HuH-7.5 (cell line): ENCODE measurements at regions not wholly inside any gene's neighbourhood (a gene's known extent, or its start where the extent isn't known, plus 50 kb on each side); places are given as distances from the start of the nearest gene placed in this dataset.
A peak's percentile ranks its signal among the peaks of the same experiment; 100 is the strongest.

Experiments
- DNase-seq: peaks from one replicate; pipeline ENCODE4 v3.0.0; 2011; ENCODE audit warnings: low spot score

DNA sequence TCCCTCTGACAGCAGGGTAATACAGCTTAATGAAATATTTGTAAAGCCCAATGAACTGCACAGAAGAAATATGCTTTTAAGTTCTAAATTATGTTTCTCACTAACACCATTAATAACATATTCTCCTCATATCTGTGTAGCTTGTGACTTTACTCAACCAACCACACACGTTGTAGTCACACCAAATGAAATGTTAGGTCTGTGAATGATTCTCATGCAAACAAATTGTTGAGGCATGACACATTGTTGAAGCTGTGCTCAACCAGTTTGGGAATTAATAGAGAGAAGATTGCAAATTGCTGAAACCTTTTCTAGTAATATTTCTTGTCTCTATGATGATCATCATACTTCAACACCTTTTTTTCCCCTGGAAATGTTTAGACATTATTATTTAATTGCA is 645.9 kb downstream of the PCDH7 start:
- DNase-seq = no peak

DNA sequence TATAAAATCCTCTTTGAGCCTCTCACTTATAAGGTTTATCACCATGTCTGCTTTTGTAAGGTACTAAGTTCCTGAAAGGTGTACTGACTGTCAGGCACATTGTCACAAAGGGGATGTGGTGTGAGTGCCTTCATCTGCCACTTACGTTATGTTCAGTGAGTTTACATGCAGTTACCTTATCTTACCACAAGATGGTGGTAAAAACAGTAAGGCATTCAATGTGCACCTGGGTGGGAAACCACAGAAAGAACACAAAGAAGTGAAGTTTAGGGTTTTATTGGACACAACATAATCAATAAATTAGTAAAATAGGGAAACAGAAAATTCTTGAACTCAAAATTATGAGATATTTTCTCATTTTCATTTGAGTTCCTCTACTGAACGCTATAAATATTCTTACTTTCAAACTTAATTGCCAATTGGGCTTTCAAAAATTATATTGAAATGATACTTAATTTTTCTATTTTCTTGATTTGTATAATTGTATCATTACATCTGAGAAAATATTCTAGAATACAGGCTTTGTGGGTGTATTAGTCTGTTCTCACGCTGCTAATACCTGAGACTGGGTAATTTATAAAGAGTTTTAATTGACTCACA is 650.8 kb downstream of the PCDH7 start:
- peak; percentile 18 for DNase-seq

DNA sequence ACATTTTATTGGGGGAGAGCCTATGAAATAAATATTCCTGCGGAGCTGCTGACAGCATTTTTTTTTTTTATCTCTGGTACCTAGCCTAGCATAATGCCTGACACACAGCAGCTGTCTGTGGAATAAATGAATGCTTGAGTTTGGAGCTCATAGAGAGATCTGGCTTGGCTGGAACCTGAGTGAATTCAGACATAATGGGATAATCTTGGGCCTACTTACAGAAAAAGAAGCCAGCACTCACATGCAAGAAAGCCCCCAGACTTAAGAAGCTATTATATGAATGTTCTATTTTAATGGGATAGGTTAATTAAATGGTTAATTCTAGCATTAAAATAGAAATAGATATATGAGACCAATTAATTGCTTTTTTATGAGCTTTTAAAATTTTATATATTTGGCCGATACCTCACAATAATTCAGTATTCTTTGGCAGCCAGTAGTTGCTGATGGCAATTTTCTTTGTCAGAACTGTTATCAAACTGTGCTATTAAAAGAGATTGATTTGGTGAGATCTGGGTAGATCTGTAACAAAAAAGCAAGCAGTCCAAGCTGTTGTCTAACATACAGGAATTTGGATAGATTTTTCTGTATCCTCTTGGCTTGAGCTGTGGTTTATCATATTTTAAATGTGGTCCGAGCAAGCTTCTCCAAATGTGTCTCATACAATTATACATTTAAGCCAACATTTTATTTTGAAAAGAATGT is 654.2 kb downstream of the PCDH7 start:
- DNase-seq = no peak

DNA sequence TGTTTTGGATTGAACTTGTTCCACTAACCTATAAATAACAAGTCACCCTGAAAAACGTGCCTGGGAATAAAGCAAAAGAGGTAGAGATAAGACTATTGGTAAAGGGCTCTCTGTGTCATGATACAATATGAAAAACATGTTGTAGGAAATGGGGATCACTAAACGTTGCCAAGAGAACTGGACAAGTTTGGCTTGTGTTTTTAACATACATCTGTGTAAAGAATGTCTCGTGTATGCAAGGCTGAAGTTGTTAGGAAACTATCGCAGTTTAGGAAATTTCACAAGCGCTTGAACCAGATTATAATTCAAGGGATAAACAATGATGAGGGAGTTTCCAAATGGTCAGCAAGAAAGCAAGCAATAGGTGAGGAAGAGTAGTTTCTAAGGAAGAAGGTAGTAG is 655.8 kb downstream of the PCDH7 start:
- DNase-seq = no peak

DNA sequence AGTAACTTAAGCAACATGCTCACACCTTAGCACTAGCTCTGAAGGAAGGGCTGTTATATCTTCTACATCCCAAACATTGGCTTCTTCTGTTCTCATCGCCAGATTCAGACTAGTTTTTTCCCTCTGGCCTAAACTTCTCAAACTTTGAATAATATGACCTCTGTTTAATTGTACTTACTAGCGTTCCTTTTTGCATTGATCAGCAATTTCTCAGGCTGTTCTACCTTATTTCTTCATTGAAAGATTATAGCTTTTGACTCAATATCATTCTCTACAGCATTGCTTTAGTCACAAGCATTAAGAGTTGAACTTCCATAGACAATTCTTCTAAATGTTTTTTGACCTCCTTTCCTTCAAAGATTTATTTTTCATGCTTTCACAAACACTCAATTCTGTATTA is 659.2 kb downstream of the PCDH7 start:
- no peak for DNase-seq

DNA sequence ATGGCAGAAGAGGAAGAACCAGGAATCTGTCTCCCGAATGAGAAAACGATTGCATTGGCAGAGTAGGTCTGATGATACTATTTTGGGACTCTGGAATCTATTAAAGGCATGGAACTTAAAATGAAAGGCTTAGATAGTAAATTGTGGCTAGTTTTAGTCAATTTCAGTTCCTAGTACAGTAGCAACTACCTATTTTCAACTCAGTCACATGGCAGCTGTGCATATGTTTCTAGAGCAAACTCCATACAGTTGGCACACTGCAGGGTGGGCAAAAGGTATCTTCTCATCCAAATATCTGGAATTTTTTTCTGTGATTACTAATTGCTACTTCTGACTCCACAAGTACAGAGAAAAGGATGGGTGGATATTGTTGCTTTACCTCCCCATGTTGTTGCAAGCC is 663.6 kb downstream of the PCDH7 start:
- DNase-seq = no peak

DNA sequence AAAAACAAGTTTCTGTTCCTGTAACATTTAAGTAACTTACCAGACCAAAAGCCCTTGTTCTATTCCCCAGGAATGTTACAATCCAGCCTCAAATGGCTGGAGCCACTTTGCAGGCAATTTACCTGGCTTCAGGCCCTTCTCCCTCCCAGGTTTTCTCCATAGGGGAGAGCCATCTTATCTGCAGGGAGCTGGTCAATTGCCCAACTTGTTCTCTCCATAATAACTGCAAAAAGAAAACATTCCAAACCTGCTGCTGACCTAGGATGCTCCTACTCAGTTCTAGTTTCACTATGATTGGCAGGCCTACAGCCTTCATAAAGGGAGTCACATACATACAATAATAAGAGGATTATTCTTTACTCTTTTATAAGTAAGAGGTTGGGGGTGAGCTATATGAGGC is 670.7 kb downstream of the PCDH7 start:
- DNase-seq = no peak

DNA sequence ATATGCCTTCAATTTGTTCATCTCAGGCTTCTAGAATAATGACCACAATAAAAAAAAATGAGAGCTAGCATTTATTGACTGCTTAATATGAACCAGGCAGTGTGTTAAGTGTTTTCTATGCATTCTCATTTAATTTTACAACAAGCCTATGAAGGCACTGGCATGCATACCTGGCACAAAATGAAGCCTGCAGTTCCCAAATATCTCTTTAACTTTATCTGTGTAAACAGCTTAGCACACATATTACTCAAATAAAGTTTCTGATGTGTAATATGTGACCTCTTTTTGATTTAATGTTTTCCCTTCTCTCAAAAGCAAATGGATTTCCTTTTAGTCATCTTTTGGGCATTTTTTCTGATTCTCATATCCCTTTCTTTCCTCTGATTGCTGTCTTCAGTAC is 671.8 kb downstream of the PCDH7 start:
- no peak for DNase-seq

DNA sequence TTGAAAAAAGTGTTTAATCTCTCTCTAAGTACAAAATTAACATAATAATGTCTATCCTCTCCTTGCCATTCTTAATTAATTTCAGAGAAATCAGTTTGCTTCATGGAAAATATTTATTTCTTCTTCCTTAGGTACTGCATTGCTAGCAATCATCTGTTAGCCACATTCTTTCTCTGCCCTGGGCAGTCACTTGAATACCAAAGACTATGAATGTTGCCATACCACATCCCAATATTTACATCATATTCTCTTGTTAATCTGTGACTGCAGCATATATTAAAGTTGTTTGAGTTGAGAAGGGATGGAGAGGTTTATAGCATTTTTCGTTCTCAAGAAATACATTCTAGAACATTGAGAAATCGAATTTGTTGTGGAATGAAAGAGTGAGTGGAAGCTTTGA is 672.8 kb downstream of the PCDH7 start:
- no peak for DNase-seq

DNA sequence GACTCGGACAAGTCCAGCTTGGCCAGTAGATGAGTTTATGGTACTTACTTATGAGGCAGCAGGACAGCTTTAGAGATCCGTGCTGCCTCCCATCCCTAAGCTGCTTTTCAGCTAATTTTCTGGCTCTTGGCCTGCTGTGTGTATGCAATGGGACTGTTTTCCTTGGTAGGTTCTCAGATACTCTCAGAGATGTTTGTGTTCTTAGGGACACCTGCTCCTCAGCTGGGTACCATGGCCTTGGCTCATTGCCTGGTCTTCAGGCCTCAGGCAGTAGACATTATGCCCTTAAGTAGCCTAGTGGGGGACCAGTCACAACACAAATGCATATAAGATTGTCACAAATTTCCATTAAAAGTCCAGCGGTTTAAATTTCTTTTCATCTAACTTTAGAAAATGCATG is 688.0 kb downstream of the PCDH7 start:
- DNase-seq = no peak

DNA sequence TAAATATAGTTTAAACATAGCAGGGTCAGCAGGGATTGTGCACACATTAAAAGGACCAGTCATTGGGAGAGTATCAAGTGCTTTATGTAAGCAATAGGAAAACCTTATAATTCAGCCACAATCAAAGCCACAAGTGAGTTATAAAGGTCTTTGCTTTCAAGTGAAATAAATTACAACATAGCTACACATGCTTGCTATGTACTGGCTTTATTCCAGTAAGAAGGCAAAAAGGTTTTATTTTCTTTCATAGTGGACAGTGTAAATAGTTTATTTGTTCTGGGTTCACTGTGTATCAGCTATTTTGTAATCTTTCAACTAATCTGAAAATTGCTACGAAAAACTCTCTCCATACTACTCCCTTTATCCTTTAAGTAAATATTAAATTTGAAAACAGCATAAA is 691.4 kb downstream of the PCDH7 start:
- no peak for DNase-seq

DNA sequence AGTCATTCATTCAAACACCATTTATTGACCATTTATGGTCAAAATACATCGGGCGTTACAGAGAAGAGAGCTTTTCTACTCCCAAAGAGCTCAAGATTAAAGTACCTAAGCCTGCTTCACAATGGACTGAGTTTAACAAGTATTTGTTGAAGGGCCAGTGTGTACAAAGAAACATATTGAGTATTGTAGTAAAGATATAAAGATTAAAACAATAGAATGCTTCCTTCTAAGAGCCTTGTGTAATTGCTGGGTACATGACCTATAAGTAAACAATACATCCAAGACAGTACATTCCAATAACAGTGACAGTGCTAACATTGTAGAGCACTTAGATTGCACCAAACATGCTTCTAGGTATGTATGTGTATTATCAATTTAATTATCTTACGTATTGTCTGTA is 695.5 kb downstream of the PCDH7 start:
- no peak for DNase-seq

DNA sequence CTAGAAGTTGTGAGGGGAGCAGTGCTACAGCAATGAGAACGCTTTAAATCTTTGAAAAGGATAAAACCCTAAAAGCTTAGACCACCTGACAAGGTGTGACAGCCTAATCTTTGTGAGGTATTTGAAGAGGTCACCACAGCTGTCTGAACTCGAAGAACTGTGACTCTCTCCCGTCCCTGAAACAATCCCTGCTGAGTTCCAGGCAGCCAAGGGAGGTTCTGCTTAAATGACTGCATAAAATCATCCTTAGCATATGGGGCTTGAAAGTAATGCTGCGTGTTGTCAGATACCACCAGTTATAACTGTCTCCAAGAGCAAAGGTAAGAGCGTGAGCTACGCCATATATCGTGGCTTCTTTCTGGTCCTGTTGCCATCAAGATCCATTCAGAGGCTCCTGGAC is 696.3 kb downstream of the PCDH7 start:
- no peak for DNase-seq

DNA sequence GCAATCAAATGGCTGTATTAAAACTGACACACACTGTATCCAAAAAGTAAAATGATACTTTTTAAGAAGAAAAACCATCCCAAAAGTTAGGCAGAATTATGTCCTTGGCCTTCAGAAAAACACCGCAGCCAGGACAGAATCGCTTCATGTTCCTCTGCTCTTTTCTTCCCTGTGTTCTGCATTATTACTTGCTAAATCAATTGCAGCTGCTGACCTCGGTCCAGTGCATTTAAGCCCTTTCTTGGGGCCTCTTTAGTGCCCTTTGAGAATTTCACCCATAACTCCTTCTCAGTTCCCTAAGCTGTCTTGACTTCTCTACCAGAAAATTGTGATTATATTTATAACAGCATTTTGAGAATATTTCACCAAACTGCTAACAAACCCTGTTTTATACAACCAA is 696.9 kb downstream of the PCDH7 start:
- DNase-seq = no peak

DNA sequence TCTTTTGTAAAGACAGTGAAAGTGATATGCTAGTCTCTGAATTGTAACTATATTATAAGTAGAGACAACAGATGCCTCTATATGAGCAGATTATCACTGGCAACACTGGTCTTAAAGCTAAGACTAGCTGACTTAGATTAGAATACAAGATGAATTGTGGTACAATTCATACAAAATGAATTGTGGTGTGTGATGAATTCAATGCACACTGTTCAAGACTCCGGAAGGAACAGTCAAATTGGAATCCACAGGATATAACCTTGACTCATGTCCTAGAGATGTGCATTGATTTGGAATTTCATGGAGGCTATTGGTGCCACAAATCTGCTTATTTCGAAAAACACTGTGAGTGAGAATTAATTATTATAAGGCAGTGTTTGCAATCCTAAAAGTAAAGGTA is 701.8 kb downstream of the PCDH7 start:
- no peak for DNase-seq

DNA sequence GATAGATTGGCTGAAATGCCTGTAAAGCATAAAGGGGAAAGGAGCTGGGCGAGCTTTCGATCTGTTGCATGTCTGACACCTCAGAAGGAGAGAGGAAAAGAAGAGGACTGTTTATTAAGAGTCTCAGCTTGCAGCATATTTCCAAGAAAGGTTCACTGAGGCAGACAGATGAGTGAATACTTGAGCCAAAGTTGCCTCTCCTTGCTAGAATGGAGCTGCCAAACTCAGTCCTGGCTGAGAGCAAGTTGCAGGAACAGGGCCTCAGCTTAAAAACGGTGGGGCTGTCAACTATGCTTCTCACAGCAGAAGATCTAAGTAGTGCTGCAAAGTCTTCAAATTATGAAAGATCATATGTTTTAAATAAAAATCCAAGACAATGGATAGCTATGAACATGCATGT is 707.5 kb downstream of the PCDH7 start:
- DNase-seq = no peak

DNA sequence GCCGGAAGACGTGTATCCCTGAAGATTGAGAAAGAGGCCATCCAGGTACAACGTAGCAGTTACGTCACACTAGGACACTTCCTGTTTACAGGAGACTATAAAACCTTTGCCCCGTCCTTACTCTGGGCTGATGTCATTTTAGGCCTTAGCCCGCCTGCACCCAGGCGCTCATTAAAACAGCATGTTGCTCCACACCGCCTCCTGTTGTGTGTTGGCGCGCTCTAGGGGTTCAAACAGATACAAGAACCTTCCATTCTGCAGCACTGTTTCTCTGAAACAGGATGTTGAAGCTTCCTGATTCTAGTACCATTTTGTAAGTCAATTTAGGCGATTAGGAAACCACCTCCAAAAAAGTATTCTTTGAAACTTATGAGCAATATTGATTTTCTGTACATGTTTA is 722.1 kb downstream of the PCDH7 start:
- DNase-seq = no peak

DNA sequence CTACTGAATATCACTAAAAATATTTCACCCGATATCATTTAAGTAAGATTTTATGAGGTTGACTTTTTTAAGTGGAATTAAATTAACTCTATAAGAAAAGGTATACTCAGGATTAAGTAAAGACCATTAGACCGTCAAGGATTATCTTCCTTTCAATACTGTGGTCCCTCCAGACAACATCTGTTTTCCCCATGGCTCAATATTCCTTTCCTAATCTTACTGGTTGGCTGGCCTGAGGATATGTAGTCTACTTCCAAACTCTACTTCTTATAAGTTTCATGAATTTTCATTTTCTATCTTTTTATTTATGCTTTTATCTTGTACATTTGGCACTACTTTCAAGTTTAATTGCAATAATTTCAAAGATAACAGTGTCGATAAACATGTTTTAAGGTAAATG is 725.4 kb downstream of the PCDH7 start:
- no peak for DNase-seq

DNA sequence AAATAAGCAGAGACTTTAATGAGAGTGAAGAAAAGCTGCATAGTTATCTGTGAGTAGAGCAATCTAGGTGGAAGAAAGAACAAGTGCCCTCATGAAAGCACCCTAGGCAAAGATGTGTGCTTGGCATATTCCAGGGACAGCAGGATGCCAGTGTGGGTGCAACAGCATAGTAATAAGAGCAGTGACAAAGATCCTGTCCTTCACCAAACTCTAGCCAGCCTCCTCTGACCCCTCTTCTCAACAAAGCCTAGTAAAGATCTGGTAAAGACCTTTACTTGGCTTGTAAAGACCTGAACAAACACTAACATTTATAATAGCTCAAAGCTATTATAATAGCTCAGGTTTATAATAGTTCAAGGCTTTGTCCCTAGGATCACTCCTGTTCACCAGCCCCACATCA is 735.4 kb downstream of the PCDH7 start:
- no peak for DNase-seq

DNA sequence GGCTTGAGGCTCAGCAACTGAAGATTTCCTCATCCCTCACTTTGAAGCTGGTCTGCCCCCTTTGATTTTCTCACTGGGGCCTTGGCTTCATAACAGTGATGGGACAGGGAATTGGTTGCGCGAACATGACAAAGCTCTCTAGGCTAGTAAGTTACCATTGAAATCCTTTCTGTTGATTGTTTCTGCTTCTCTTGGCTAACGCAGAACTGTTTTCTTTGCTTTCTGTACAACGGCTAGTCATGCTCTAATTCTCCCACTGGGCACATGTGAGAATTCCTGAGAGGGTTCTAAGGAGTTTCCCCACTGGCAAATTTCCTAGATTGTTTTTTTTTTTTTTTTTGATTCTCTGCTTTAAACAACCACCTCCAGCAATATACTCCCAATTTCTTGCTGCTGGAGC is 738.6 kb downstream of the PCDH7 start:
- no peak for DNase-seq

DNA sequence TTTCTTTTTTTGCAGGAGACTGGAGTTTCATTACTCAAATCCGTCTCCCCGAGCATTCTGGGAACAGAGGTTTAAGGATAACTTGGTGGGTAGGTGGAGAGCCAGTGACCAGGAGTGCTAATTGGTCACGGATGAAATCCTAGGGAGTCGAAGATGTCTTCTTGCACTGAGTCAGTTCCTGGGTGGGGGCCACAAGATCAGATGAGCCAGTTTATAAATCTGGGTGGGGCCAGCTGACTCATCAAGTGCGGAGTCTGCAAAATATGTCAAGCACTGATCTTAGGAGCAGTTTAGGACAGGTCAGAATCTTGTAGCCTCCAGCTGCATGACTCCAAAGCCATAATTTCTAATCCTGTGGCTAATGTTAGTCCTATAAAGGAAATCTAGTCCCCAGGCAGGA is 741.3 kb downstream of the PCDH7 start:
- DNase-seq = no peak

DNA sequence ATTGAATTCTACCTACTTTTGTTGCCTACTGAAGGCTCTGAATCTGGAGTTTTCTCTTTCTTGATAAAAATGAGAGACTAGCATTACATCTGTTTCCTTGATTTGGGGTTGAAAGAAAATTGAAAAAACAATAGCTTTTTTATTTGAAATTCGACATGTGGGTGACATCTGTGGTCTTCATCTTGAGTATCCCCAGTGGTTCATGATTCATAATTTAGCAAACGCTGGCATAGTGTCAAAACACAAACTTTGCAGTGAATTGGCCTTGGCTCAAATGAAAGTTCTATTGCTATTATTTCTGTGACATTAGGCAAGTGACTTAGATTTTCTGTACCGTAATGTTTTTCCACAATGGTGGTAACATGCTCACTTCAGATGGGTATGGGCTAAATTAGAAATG is 747.6 kb downstream of the PCDH7 start:
- DNase-seq = no peak

DNA sequence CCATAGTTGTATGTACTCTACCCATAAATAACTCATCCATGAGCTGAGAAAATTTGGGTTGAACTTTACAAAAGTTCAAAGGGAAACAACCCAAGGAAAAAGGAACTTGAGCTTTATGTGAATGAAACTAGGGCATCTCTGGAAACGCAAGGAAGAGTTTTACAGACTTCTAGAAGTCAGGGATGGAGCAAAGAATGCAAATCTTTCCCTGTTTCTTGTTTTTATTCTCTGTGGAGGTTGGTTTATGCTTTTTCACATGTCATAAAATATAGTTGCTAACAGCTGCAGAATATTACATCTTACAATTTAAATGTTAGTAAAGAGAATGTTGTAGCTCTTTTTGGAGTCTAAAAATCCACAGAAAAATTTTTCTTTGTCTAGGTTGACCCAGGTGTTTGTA is 754.1 kb downstream of the PCDH7 start:
- no peak for DNase-seq

DNA sequence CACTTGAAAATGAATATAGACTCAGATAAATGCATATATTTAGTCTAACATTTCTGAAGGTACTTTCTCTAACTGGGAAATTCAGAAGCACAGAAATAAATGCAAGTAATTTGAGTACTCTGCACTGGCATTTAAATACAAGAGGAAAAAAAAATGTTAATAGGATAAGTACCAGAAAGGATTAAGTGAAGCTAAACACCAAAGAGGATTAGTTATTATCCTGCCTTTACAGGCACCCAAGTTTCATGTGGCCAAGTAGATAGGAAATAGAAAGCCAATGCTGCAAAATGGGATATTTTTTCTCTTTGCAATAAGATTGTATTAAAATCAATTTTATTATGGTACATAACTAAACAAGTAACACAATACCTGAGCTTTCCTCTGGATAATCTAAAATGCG is 762.5 kb downstream of the PCDH7 start:
- DNase-seq = no peak
